ENCODE measurements at regions not wholly inside any gene's neighbourhood (a gene's known extent, or its start where the extent isn't known, plus 50 kb on each side); places are given as distances from the start of the nearest gene placed in this dataset.

- TF ChIP-seq CTCF (conservative IDR thresholded peaks at IDR 0.05 in 1 of 2, IDR thresholded peaks at IDR 0.05 in 1 of 2; ENCODE audit: extremely low read depth in 1 of 2, insufficient read depth in 1 of 2, low read depth in 1 of 2, low read length in 2 of 2): no peak
- no peak for TF ChIP-seq EZH2 (IDR thresholded peaks at IDR 0.05; ENCODE audit: borderline replicate concordance, low read length)
Observed at GRCh38 chrX:9324676-9325075, 140.2 kb upstream of the TBL1X start.

Data from mammary epithelial cell (primary cell).